NCI-H2227 treated with DMSO at 0.1 percent for 48 hours (cell line): ENCODE measurements at regions not wholly inside any gene's neighbourhood (a gene's known extent, or its start where the extent isn't known, plus 50 kb on each side); places are given as distances from the start of the nearest gene placed in this dataset.
"Not testable (repeated sequence)": the region's sequence is repeated elsewhere in the genome, so short reads cannot be mapped to it uniquely, and the experiment has no call there.

Experiments
- DNase-seq: peaks from one replicate; lab custom pipeline; 2025; lab: John Stamatoyannopoulos, UW

DNA sequence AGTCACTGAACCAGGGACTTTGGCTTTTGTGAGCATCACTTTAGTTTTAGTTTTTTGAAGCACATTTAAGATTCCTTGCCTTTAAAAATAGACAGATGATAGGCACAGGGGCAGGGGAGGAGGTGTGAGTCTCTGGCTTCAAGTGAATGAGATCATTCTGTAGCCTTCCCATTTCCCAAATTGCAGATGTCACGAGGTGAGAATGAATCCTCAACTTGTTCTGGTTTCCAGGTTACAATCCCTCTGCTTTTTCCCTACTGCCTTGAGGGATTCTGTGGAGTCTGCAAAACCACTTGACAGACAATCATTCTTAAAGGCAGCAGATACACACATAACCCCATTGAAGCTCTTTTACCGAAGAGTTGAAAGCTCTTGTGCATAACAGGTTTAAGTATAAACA lies 332.4 kb downstream of the DMAC1 start:
- no peak for DNase-seq

DNA sequence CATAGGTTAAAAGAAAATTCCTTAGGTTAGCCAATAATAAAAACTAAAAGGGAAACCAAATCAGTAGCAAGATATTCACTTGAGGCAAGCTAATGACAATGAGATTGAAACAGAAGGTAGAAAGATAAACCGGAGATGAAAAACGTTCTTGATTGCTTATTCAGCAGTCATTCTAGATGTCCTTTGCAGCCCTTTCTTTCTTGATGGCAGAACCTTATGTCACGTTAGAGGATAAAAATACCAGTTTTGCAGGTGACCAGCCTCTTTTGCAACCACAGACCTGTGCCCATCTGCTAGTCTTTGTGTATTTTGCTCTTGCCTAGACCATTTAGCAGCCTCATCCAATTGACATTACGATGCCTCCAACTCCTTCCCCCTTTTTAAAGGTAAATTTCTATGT lies 337.8 kb downstream of the DMAC1 start:
- no peak for DNase-seq

DNA sequence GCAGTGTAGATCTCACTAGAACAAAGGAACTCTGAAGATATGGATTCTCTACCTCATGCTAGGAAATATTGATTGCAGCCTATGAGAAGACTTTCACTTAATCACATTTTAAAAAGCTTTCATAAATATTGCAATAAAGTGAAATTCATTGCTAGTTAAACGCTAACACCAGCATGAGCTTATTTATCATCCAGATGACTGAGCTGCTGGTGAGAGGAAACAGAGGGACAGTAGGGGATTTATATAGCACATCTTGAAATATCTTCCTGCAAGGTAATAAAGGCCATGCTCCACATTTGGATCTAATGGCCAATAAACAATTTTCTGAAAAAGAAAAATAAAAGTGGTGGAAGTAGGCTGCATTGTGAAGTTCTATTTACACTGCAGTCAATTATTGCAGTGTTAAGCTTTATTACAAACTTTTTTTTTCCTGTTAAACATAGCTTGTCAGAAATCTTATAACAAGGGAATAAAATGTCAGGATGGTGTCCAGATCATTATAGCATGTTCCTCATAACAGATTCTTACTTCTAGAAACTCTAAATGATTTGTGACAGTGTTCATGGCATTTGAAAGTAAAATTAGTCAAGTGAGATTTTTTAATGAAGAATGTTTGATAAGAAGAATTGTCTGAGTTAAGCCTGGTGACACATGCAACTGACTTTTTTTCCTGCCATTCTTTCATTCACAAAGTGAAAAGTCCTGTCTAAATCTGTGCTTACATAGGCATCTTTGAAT lies 342.6 kb downstream of the DMAC1 start:
- DNase-seq = no peak

DNA sequence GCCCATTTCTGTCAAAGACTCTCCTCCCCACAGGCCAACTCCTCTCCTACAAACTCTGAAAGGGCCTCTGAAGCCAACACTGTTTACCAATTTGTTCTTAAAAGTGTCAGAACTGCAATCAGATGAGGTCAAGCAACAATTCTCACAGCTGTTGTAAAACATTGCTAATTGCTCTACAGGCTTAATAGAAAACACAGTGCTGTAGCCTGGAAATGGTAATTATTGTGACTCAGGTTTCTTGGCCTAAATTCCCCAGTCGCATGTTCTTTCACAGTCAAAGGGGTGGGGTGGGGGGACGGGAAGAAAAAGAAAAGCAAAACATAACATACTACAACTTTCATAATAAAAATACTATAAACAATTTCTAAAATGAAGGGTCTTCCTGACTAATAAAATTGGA lies 343.2 kb downstream of the DMAC1 start:
- DNase-seq = no peak

DNA sequence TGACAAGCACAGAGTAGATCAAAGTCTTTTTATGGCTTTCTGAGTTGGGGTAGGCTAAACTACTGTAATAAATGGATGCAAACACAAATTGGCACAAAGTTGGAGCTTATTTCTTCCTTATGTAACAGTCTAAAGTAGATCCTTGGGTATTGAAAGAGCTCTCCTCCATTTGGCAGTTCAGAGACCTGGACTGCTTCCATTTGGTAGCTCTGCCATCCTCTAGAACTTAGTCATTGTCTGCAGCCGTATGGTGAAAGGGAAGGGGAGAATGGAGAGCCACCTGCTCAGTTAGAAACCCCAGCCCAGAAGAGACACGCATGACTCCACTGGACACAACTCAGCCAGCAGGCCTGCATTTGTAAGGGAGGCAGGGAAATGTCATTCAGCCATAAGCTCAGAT lies 345.0 kb downstream of the DMAC1 start:
- no peak for DNase-seq

DNA sequence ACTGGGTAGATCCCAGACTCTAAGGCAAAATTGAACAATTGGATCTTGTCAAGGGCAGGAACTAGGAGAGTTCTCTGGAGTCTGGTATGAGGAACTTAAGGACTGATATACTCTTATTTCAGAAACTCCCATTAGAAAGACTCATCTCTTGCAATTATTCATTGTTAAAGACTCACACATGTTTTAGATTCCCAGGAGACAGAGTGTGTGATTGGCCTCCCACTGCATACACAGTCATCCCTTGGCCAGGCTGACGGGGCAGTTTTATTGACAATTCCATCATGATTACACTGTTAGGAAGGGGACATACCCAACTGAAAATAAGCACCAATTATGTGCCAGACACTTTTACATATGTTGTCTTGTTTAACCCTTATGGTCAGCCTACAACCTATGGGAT lies 347.2 kb downstream of the DMAC1 start:
- no peak for DNase-seq

DNA sequence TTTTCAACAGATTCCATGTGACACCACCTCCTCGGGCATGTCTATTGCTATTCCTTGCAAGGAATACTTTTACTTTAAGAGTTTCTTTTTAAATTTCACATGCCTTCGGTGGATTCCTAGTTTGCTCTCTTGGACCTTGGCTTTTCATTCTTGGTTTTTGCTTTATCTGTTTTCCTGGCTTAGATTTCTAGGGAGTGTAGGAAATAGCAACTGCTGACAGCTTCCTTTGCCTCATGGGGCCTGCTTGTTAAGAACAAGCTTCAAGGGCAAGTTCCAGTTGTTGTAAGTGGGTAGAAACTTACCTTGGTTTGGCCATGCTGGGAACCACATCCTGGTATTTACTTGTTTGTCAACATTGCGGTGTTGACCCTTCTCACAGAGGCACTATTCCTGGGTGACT lies 348.5 kb downstream of the DMAC1 start:
- no peak for DNase-seq

DNA sequence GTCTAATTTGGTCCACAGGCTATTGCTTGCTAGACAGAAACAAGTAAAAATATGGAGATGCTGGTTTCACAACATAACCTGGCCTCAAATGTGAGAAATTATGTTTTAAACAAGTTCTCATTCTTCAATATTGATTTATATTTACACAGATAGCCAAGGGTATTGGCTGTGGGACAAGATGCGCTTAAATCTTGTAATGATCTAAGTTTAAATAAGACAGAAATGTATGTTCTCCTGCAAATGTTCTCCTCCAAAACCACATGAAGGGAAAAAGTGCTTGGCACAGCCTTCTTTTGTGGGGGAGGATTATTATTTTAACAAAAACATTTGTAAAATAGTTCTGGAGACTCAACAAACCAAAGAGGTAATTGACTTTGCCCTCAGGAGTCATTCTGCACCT lies 356.0 kb downstream of the DMAC1 start:
- DNase-seq = no peak

DNA sequence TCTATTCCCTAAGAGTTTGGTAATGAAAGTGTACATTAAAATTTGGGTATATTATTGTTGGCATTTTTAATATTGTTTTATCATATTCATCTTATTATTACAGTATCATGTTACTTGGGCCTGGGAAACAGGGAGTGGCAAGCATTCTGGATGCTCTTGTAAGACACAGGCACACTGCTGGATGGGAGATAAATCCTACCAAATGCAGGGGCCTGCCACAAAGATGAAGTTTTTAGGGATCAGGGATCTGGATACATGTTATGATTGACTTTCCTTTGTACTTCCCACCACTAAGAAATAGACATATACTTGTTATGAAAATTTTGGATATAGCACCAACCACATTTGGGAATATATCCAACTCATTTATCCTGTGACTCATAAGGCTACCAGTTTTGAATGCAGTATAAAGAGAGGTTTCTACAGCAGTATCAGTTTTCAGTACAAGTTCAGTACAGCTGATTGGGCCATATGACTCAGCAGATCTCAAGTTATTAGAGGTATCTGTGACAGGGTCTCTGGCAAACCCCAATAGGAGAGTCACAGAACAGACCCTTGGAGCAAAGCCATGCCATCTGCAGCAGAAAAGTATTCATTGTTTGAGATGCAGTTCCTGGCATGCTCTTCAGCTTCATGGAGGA lies 360.1 kb downstream of the DMAC1 start:
- no peak for DNase-seq

DNA sequence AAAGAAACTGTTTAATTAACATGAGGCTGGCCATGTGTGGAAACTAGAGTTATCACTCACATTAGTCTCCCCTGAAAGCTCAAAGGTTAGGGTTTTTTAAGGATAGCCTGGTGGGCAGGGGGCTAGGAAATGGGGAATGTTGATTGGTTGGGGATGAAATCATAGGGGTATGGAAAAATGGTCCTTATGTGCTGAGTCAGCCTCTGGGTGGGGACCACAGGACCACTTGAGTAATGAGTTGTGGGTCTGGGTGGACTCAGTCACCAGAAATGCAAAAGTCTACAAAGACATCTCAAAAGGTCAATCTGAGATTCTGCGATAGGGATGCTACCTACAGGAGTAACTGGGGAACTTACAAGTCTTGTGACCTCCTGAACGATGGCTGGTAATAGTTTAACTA lies 362.8 kb downstream of the DMAC1 start:
- no peak for DNase-seq

DNA sequence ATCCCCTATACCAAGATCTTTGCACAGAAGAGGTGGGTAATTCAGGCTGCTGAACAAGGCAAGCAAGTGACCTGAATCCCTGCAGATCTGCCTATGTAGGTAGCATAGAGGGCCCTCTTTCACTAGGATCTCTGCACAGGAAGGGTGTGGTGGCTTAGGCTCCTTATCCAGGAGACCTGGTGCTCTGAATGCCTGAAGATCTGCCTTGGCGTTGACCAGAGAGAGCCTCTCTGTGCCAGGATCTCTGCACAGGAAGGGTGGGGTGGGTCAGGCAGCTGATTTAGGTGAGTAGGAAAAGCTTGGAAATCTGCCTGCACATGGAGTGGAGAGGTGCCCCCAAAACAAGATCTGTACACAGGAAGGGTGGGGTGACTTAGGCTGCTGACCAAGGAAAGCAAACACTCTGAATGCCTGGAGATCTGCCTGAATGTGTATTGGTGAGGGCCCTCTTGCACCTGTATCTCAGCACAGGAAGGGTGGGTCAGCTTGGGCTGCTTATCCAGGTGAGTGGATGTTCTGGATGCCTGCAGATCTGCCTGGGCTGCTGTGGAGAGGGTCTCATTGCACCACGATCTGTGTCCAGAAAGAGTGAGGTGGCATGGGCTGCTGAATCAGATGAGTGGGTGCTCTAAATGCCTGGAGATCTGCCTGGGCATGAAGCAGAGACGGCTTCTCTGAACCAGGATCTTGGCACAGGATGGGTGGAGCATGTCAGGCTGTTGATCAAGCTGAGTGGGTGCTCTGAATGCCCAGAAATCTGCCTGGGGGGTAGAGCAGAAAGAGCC lies 365.9 kb downstream of the DMAC1 start:
- DNase-seq = no peak

DNA sequence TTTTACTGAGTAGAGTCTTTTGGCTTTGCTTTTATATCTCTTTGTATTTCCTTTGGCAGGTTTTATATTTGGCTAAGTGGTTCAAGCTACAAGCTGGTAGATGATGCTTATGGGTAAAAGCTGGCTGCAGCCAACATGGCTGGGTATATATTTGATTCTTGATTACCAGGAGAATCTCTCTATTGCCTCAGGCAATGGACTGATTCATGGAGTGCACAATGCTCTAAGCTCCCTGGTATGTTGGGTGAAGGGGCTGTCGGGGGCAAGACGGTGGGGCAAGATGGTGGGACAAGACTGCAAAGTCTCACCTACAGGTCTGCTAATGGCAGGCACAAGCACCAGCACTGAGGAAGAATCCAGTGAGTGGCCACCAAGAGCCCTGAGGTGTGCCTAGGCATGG lies 366.6 kb downstream of the DMAC1 start:
- no peak for DNase-seq

DNA sequence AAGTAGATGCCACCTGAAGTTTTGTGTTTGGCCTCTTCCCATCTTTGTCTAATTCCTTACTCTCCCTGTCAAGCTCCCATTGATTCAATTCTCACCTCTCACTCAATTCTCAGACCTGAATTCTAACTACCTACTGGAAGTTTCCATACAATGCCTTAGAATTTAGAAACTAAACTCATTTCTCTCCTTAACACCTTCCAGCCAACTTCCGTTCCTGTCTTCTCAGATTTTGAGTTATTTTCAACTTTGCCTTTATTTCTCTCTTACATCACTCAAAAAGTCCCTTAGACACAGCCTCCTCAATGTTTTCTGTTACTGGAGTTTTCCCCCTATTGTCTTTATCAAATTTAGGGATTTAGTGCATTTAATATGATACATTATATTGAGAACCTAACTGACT lies 382.2 kb downstream of the DMAC1 start:
- not testable (repeated sequence) for DNase-seq

DNA sequence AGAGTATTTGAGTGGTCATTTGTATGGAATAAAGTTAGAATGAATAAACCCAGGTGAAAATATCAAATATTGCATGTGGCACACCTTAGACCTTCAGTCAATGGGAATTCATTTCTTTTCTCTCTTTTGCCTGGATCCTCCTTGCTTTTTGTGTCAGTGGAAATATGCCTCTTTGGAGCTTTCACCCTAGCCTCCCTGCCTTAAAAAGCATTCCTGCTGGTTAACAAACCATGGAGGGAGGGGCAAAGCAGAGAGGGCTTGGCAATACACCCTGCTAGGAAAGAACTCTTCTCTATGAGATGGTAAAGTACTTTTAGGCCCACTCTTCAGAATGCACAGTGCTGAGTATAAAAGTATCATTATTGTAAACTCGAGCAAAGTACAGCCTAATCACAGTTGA lies 383.7 kb downstream of the DMAC1 start:
- DNase-seq = no peak

DNA sequence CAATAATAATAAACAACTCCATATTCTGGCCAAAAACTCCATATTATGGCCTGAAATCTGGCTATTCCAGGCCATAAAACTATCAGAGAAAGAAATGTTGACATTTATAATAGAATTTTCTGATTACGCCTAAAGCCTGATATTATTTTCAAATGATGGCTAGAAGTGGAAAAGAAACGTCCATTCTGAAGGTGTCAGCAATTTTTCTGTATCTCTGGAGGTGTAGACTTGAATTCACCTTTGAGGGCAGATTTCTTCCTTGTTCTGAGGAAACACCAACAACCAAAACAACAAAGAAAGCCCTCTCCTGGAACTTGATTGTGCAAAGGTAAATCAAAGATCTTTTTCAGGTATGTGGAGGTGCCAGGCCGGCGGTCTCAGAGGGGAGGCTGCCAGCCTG lies 390.7 kb downstream of the DMAC1 start:
- no peak for DNase-seq

DNA sequence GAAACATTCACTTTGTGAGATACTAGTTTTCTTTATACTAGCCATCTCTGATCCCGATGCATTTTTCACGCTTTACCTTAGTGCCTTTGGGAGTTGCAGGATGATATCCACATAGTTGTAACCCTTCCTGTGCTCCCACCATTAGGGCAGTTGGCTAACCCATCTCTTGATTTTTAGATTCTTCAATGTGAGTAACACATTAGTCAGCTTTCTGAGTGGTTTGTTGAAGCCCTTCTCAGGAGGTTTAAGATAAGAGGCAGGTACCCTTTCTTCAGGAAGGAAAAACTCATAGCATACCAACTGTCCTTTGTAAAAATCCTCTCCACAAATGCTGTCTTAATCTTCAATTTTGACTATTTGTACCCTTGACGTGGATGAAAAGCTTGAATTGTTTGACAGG lies 392.3 kb downstream of the DMAC1 start:
- no peak for DNase-seq

DNA sequence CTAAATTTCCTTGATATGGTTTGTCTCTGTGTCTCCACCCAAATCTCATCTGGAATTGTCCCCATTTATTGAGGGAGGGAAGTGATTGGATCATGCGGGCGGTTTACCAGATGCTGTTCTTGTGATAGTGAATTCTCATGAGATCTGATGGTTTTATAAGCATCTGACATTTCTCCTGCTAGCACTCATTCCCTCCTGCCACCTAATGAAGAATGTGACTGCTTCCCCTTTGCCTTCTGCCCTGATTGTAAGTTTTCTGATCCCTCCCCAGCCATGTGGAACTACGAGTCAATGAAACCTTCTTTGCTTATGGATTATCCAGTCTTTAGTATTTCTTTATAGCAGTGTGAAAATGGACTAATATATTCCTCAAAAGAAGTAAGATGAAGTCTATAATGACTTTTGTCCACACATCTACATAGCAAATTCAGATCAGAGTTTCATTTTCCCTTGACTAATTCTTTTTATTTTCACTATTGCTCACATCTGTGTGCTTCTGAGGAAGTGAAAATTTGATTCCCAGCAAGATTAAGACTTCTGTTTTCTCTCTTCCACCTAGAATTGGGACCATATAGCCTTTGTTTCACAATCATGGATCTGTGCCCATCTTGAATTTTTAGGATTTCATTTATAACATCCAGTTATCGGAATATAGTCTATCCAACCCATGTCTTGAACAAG lies 393.5 kb downstream of the DMAC1 start:
- DNase-seq = no peak

DNA sequence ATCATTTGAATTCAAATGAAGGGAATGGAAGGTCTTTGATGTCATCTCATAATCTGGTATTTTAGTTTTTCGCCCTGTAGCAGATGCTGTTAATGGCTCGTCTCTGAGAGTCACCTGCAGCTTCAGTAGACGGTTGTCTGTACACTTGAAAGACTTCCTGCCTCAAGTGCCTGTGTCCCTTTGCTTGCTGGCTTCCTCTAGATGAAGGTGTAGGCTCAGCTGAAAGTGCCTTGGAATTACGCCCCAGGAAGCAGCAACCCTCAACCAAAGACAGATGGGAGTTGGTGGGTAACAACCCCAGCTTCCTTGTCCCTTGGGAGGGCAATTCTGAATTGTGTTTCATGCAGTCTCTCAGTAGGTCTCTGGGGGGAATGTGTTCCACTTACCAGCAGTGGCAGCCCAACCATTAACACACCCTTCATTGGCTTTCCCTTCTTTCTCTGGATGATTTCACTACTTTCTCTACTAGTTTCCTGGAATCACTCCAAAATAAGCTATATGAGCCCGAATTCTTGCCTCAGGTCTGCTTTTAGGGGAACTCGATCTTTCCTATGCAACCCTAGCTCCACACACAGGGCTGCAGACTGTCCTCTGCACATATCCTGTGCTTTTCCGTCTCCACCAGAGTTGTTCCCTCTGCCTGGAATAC lies 395.6 kb downstream of the DMAC1 start:
- no peak for DNase-seq

DNA sequence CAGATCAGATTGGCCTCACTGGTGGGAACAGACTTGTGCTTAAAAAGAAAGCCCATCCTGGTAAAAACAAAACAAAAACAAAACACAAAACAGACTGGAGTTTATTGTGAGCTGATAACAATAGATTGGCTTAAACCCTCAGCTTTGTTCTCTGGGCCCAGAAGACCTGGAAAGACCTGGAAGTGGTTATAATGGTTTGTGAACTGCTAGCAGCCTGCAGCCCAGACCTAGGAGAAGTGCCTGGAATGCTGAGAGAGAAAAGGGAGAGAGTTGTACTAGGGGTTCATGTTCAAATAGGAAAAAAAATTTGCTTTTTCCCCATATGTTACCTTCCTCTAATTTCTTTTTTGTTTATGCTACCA lies 396.6 kb downstream of the DMAC1 start:
- no peak for DNase-seq

DNA sequence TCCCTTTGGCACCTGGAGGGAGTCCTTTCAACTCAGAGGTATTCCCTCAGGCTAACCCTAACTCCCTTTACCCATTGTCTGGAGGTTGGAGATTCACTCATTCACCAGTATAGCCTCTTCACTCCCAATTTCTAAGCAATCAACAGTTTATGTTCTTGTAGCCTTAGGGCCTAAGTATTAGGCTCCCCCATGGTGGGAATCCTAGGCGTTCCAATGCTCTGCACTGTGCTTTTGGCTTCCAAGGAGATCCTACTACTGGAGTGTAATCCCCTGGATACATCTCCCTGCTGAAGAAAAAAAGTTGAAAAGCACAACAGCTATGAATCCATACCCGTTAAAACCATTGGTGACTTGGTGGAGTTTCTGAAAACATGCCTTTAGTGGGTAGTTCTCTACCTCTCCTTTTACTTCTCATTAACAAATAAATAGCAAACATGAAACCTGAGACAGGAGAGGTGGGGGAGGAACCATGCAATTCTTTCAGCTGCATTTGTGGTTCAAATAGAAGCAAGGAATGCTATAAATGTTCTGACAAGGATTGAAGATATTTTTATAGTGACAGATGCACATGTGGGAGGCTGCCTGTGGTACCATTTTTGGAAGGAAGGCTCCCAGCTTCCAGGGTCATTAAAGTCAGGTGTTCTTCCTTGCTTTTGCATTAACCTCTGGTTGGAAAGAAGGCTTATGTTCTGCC lies 397.1 kb downstream of the DMAC1 start:
- DNase-seq = no peak

DNA sequence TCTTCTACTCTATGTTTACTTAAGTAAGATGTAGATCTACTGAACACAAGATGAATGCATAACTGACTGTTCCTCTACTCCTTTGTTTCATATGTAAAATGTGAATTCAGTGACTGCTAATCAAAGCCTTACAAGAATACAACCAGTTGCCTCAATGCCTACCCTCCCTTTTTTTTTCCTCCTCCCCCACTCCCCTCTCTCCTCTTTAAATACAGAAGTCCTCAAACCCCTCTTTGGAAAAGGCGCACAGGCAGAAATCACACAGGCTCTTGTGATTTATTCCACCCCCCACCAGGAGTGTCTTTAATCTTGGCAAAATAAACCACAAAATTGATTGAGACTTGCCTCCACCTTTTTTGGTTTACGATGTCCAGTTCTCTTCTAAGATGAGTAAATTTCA lies 398.5 kb downstream of the DMAC1 start:
- peak; percentile 17 for DNase-seq
